NT2/D1 (cell line): ENCODE measurements at regions not wholly inside any gene's neighbourhood (a gene's known extent, or its start where the extent isn't known, plus 50 kb on each side); places are given as distances from the start of the nearest gene placed in this dataset.

Source experiments
- DNase-seq: peaks from one replicate; pipeline ENCODE4 v3.0.0-alpha.2; 2011; ENCODE audit warnings: low read depth, low spot score
- H3K27me3 ChIP-seq: 2 replicates; pipeline ENCODE4 v1.6.0; 2011; ENCODE audit warnings: mild to moderate bottlenecking; ENCODE audit not compliant: insufficient read length, insufficient read depth
- H3K36me3 ChIP-seq: 2 replicates; pipeline ENCODE4 v1.6.1; 2011; ENCODE audit warnings: mild to moderate bottlenecking, low read length, mixed read lengths; ENCODE audit not compliant: insufficient read depth, insufficient read length
- H3K4me1 ChIP-seq: 2 replicates; pipeline ENCODE4 v1.5.1; 2011; ENCODE audit not compliant: insufficient read depth, insufficient read length
- H3K4me3 ChIP-seq: 2 replicates; pipeline ENCODE4 v1.5.1; 2011; ENCODE audit warnings: low read depth; ENCODE audit not compliant: insufficient read length
- H3K9ac ChIP-seq: 2 replicates; pipeline ENCODE4 v1.6.0; 2011; ENCODE audit warnings: low read depth; ENCODE audit not compliant: insufficient read length
- H3K9me3 ChIP-seq: 2 replicates; pipeline ENCODE4 v1.5.1; 2011; ENCODE audit warnings: mild to moderate bottlenecking, low read length; ENCODE audit not compliant: insufficient read depth
- SUZ12 ChIP-seq: IDR thresholded peaks from 2 replicates; pipeline ENCODE4 v1.6.1; 2011; ENCODE audit not compliant: insufficient read length, insufficient read depth; ENCODE audit errors: extremely low read depth
- YY1 ChIP-seq: IDR thresholded peaks from 2 replicates; pipeline ENCODE4 v1.6.1; 2011; ENCODE audit not compliant: insufficient read length, insufficient read depth
- ZNF274 ChIP-seq: IDR thresholded peaks from 2 replicates; pipeline ENCODE4 v1.6.1; 2011; ENCODE audit warnings: mild to moderate bottlenecking, low read depth, low read length

DNA sequence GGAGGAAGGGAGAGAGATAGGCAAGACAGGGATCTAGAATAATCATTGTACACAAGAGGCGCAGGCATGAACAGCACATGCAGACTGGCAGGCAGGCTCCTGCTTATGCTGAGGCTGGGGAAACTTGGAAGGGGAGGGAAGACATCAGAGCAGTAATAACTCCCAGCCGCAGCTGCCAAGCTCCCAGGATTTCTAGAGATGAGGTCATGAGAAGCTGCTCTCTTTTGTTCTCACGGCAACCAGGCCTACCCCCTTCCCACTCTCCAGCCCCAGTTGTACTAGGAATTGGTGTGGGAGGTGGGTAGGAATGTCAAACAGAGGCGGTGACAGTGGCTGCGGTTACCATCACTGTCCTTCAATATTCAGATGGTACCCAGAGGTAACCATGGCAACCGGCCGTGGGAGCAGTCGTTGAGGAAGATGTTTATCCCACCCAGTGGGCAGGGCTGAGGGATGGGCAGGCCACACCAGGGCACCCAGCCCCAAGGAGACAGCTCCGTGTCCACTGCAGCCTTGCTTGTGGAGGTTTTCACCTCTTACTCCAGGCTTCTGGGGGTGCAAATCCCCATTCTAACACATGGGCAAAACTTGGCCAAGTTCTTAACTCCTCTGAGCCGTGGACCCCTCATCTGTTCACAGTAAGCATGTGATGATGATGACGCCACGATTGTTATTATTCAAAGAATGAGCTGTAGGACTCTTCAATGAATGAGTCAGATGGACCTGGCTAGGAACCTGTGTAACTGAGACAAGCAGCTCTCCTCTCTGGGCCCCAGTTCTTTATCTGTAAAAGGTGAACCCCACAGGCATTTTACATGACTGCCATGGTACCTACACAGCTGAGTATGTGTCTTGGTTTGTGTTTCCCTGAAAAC lies 360.8 kb upstream of the PROK2 start:
- Histone ChIP-seq H3K4me1 (no peaks in the 10 kb centered on the region), H3K9ac (no peak overlapping the region), H3K27me3 (no peaks in the 10 kb centered on the region), H3K4me3 (no peak overlapping the region), H3K36me3 (no peaks in the 10 kb centered on the region), H3K9me3 (no peaks in the 10 kb centered on the region)
- DNase-seq, result peak; percentile 46
- no peak for TF ChIP-seq YY1
- no peak for TF ChIP-seq SUZ12
- TF ChIP-seq ZNF274, result no peak

DNA sequence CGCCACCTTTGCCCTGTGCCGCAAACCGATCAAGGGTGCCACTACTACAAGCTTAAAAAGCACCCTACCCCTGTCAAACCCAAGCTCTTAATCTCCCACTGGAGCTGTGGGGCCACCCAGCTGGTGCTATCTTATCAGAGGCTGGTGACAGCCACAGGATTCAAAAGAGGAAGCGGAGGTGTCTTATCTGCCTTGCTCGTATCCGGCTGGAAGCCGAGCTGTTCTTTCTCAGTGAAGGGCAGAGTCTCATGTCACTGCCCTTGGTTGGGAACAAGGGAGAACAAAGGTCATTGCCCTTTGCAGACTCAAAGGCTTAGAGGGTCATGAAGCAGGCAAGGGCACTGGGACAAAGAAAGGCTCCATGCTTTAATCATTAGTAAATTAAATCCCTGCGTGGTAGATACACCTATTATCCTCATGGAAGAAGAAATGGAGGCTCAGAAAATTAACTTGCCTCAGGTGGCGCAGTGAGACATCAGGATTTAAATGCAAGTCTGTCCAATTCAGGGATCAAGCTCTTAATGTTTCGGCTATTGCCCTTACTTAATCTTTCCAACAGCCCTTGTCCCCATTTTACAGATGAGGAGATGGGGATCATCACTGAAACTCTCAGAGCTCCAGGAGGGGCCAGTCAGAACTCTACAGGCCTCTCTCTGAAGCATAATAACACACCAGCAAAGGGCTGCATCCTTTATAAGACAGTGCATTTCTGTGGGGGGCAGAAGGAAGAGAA lies 360.0 kb upstream of the PROK2 start:
- H3K4me1 ChIP-seq, result no peaks in the 10 kb centered on the region
- no peaks in the 10 kb centered on the region for H3K36me3 ChIP-seq
- no peak overlapping the region for H3K9ac ChIP-seq
- H3K4me3 ChIP-seq, result no peak overlapping the region
- no peak for TF ChIP-seq YY1
- no peak for TF ChIP-seq ZNF274
- TF ChIP-seq SUZ12, result no peak
- no peaks in the 10 kb centered on the region for H3K9me3 ChIP-seq
- no peak for DNase-seq
- no peaks in the 10 kb centered on the region for H3K27me3 ChIP-seq

DNA sequence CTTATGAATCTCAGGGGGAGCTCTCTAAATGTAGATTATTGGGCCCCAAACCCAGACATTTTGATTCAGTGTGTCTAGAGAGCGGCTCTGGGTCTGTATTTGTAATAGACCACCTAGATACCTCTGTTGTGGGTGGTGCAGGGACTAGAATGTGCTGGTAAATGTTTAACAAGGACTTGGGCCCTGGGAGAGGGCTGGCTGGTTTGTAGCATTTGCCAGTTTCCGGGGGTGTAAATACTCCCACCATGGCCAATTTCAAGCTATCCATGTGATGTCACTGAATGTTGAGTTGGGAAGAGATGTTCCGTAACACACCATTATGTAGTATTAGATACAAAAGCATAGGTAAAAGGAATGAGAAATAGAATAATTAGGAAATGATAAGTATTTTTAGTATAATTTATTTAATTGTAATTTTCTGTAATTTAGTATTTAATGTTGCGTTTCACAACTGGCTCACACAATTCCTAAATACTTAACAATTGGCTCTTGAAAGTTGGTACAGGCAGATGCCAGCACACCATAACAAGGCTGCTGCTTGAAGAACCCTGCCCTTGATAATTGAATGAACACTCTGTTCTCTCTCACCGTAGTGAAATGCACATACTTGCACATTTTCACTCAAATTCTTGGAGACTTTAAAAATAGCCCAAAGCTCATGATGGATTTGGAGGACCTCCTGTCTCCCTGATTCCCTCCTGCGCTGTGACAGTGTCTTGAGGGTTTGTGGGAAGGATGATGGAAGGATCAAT lies 359.2 kb upstream of the PROK2 start:
- DNase-seq, result no peak
- H3K36me3 ChIP-seq, result no peaks in the 10 kb centered on the region
- no peak overlapping the region for H3K9ac ChIP-seq
- no peak overlapping the region for H3K4me3 ChIP-seq
- no peaks in the 10 kb centered on the region for H3K9me3 ChIP-seq
- no peaks in the 10 kb centered on the region for H3K4me1 ChIP-seq
- H3K27me3 ChIP-seq, result no peaks in the 10 kb centered on the region
- TF ChIP-seq ZNF274, result no peak
- TF ChIP-seq SUZ12, result no peak
- no peak for TF ChIP-seq YY1

DNA sequence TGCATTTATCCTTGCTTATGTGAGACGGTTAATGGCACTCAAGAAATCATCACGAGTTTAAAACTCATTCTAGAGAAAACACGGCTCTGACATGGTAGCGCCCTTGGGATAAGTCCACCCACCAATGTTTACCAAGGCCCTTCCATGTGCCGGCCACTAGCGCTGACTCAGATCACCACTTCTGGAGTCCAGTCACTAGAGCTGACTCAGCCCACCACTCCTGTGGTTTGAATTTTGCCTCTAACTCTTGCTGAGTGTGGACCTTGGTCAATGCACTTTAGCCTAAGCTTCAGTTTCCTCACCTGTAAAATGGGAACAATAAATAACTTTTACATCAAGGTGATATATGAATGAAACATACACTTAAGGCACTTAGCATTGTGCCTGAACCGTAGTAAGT lies 358.4 kb upstream of the PROK2 start:
- no peaks in the 10 kb centered on the region for H3K36me3 ChIP-seq
- DNase-seq, result no peak
- no peak overlapping the region for H3K9ac ChIP-seq
- no peaks in the 10 kb centered on the region for H3K27me3 ChIP-seq
- H3K4me3 ChIP-seq, result no peak overlapping the region
- no peaks in the 10 kb centered on the region for H3K9me3 ChIP-seq
- TF ChIP-seq ZNF274, result no peak
- no peak for TF ChIP-seq SUZ12
- TF ChIP-seq YY1, result no peak
- H3K4me1 ChIP-seq, result no peaks in the 10 kb centered on the region

DNA sequence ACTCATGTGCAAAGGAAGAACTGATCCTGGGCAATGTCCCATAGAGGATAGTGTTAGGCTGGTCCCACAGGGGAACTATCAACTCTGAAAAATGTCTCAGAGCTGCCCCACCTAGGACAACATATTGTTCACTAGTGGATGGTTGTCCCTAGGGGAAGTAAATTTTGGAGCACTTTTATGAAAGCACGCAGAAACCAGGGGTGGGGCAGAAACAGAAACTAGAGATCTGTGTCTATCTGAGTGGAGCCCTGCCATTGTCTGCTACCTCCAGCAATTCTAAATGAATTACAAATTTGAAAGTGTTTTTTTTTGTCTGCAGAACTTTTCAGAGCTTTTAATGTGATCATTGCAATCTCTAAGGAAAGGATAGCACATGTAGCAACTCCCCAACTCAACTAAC lies 357.1 kb upstream of the PROK2 start:
- Histone ChIP-seq H3K9ac (no peak overlapping the region), H3K4me3 (no peak overlapping the region), H3K27me3 (no peaks in the 10 kb centered on the region), H3K36me3 (no peaks in the 10 kb centered on the region), H3K9me3 (no peaks in the 10 kb centered on the region), H3K4me1 (peaks cover 3% of the 10 kb centered on the region)
- TF ChIP-seq YY1 (no peak), ZNF274 (no peak), SUZ12 (no peak)
- DNase-seq, result no peak

DNA sequence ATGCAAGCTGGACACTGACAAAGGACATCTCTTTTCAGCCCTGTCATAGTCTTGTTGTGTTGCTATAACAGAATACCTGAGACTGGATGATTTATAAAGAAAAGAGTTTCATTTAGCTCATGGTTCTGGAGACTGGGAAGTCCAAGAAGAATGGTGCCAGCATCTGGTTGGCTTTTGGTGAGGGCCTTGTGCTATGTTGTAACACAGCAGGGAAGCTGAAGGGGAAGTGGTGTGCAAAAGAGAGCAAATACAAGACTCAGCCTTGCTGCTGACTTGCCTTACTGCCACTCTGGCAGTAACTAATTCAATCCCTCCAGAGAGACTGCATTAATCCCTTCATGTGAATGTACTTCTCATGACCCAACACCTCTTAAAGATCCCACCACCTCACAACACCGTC lies 356.3 kb upstream of the PROK2 start:
- H3K4me3 ChIP-seq, result no peak overlapping the region
- TF ChIP-seq YY1, result no peak
- H3K9me3 ChIP-seq, result no peaks in the 10 kb centered on the region
- H3K36me3 ChIP-seq, result no peaks in the 10 kb centered on the region
- no peak overlapping the region for H3K9ac ChIP-seq
- no peaks in the 10 kb centered on the region for H3K27me3 ChIP-seq
- peaks cover 3% of the 10 kb centered on the region for H3K4me1 ChIP-seq
- DNase-seq, result no peak

DNA sequence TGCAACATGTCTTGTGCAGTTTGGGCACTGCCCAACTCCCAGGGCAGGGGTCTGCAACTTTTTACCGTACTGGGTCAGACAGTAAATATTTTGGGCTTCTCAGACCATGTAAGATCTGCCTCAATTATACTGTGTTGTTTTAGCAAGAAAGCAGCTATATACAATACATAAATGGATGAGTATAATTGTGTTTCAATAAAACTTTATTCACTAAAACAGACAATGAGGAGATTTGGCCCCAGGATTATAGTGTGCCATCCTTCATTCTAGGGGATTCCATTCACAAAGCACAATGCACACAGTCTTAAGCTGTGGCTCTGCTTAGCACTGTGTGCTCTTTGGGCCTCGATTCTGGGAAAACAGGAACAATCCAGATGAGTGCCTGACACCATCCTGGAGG lies 354.4 kb upstream of the PROK2 start:
- Histone ChIP-seq H3K27me3 (no peaks in the 10 kb centered on the region), H3K9me3 (no peaks in the 10 kb centered on the region), H3K36me3 (no peaks in the 10 kb centered on the region), H3K4me1 (peaks cover 11% of the 10 kb centered on the region), H3K9ac (no peak overlapping the region), H3K4me3 (no peak overlapping the region)
- no peak for TF ChIP-seq ZNF274
- TF ChIP-seq YY1, result no peak
- TF ChIP-seq SUZ12, result no peak
- no peak for DNase-seq
